ENCODE measurements at regions not wholly inside any gene's neighbourhood (a gene's known extent, or its start where the extent isn't known, plus 50 kb on each side); places are given as distances from the start of the nearest gene placed in this dataset.

GRCh38 chr6:40929176-40929575 is 109.8 kb downstream of the UNC5CL start:
- TF ChIP-seq GATA2 (IDR thresholded peaks at IDR 0.05; ENCODE audit: low read depth, low read length) (no peak), GATA3 (IDR thresholded peaks at IDR 0.05; ENCODE audit: low read depth, low read length) (no peak)

All from SH-SY5Y (cell line).